CD4-positive, alpha-beta T cell treated with Interleukin-21 for 1 hour (primary cell): ENCODE measurements at regions not wholly inside any gene's neighbourhood (a gene's known extent, or its start where the extent isn't known, plus 50 kb on each side); places are given as distances from the start of the nearest gene placed in this dataset.
"Not testable (repeated sequence)": the region's sequence is repeated elsewhere in the genome, so short reads cannot be mapped to it uniquely, and the experiment has no call there.

ENCODE experiments used
- DNase-seq: peaks from one replicate; pipeline ENCODE4 v3.0.0-alpha.2; 2020

DNA sequence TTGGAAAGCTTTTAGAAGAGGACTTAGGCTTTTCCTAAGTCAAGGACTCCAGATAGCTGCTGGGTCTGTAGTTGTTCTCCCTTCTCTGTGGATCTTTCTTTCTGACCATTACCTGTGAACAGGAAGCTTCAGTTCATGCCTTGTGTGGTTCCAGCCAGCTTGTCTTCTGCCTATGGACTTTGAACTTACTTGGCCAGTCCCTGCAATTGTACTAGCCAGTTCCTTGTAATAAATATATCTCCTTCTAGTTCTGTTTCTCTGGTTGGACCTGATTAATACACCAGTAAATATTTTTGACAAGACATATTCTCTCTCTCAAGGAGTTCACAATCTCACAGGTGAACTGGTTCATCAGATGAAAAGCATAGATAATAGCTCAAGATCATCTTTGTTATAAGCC lies 341.3 kb upstream of the DPPA4 start:
- DNase-seq = no peak

DNA sequence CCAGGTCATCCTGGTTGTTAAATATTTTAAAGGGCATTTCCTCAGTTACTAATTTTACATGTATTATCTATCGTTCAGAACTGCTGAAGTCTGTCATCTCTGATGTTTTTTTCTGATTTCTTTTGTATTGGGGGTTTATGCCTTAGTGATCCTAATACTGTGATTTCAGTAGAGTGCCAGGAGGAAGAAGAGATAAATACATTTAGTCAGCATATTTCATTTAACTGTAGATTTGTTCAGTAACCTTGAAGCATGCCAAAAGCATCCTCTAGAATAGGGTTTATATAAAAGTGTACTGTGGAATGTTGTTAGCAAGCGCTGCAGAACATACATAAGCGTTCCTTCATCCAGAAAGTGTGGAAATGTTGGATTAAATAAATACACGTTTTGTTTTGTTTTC lies 342.3 kb upstream of the DPPA4 start:
- no peak for DNase-seq

DNA sequence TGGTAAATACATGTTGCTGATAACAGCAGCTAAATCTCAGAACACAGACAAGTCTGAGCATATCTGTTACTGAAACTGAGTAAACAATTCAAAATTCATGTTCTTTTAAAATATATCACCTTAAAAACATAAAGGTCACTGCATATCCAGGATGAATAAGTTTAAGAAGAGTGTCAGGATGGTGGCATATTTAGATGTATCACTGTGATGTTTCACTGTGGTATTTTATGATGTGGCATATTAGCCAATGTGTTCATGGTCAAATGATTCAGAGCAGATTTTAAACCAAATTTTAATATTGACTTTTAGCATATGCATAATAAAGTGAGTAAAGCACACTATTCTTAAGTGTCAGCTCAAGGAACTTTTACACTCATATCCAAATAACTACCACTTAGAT lies 346.4 kb upstream of the DPPA4 start:
- no peak for DNase-seq

DNA sequence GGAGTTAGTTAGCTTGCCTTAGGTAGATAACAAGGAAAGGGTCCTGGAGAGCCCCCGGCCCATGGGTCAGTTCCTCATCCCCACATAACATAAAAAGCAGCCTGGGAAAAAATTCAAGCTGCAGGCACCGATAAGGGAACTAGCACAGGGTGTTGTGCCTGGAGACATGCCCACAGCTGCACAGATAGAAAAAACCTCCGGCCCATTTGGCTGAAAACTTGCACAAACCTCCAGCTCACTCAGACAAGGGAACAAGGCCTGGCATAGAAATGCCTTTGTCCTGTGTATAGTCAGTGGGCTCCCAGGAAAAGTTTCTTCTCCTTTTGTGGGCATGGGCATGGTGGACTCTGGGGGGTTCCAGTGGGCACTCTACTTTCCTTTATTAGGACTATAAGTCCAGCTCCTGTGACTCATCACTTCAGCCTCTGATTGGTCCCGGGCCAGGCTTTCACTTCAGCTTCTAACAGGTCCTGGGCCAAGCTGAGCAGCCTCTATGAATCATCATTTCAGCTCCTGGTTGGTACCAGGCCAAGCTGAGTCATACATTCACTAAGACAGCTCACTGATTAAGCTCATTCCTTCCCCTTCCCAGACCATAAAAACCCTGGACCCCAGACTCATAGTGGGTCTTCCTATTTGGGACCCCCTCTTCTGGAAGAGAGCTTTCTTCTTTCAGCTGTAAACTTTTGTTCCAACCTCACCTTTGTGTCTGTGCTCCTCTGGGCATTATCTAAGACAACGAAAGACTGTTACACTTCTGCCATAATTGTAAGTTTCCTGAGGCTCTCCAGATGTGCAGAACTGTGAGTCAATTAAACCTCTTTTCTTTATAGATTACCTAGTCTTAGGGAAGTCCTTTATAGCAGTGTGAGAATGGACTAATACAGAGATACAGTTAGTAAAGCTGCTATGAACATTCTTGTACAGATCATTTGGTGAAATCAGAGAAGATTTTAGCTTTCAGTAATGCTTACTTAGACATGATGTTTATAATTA lies 348.0 kb upstream of the DPPA4 start:
- DNase-seq = no peak

DNA sequence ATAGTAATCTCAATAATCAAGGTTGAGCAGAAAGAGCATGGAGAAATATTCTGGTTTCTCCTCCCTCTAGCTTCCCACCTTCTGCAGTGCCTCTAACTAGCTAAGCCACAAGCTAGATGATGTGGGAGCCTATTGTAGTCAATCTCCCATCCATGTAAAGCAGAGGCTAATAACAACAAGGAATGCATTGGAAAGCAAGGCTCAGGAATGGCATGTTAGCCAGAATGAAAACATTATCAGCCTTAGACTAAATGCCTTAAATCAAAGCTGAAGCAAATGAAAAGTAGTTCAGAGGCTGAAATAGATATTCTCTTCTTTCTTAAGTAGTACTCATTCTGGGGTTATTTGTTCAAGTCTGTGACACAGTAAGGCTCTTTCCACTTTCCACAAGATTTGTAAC lies 350.3 kb upstream of the DPPA4 start:
- DNase-seq = no peak

DNA sequence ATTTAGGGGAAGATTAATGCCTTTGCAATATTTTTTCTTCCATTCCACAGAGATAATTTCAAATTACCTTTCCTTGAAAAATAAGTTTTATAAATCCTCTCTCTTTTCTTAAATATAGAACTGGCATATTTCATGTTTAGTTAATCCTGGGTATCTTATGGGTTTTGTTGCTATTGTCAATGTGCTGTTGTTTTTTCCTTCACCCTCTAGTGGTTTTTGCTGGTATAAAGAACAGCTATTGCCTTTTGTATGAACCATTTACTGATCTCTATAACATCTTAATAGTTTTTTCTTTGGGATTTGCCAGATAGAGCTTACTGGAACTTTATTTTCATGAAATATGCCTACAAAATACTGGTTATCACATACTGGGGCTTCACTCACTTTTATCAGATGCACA lies 359.6 kb upstream of the DPPA4 start:
- no peak for DNase-seq

DNA sequence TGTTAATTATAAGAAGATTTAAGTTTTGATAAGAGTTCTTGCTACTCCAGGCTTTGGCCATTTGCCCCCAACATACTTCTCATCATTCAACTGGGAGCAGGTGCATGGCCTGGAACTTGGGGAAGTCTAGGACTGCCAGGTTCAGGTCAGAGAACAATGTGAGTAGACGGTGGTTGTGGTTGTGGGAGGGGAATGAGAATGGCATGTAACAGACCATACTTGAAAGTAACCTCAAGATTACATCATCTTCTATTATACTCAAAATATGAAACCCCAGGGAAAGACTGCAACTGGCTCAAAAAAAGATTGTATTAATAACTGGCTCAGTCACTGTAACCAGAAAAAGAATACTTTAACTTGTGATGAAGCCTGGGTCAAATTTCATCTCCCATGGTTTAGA lies 364.9 kb upstream of the DPPA4 start:
- DNase-seq = no peak

DNA sequence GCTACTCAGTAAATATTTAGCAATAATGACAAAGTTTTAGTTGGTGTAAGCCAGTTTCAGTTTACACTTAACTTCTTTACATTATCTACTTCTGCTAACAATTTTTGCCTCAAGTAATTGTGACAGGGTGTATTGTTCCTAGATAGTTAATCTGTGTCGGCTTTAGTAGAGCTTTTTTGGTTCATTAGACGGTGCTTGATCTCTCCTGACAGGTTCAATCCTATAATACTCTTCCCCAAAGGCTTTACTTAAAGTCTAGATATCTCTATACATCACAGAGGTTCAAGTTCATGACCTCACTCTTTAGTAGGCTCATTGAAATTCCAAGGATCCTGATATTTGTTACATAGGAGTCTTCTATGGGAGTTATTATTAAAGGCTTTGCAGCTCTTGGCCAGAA lies 365.6 kb upstream of the DPPA4 start:
- no peak for DNase-seq

DNA sequence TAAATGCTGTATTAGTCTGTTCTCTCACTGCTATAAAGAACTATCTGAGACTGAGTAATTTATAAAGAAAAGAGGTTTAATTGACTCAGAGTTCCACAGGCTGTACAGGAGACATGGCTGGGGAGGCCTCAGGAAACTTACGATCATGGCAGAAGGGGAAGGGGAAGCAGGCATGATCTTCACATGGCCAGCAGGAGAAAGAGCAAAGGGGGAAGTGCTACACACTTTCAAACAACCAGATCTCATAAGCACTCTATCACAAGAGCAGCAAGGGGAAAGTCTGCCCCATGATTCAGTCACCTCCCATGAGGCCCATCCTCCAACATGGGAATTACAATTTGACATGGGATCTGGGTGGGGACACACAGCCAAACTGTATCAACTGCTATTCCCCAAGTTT lies 367.8 kb upstream of the DPPA4 start:
- not testable (repeated sequence) for DNase-seq

DNA sequence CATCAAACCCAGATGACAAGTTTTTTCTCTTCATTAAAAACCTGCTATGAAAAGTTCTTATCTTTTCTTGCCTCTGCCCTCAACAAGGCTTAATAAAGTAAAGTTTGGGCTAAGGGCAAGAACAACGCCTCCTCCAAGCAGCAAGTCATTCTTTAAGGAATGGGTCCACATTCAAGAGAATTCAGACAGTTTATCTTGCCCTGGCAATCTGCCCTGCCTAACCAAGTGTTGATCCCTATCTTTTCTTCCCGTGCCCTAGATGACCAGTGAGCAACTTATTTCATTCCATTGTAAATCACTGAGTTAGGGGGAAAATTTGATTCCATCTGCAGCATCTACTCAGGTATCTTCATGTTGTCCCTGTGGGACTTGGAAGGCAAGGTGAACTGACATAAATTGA lies 370.3 kb upstream of the DPPA4 start:
- no peak for DNase-seq

DNA sequence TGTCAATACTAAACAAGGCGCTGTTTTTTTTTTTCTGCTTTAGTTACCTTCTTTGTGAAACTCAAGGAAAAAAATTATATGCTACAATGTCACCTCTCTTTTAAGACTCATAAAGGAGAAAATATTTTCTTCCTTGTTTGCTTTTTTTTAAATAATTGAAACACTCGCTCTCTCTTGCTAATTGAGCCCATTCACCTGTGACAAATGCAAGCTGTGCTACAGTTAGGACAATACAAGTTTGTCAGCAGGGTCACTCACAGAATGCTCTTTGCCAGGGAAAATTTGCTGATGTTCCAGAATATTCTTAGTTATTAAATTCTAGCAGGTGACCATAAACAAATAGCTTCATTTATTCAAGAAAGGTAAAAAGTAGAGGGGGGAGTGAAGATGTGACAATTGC lies 375.9 kb upstream of the DPPA4 start:
- no peak for DNase-seq

DNA sequence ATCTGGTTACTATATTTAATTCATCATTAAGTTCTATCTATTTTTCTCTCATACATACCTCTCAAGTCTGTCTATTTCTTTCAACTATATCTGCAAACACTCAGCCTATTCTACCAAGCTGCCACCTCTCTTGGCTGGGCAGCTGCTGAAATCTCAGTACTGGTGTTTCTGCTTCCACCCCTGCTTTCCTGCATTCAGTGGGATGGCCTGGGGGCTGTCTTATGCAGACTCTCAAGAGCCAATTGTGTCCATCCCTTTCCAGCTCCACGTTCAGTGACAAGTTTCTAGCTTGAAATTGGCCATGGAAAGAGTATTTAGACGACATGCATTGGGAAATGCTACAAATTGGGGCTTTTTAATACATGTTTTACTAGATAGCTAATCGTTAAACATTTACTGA lies 378.4 kb upstream of the DPPA4 start:
- DNase-seq = no peak

DNA sequence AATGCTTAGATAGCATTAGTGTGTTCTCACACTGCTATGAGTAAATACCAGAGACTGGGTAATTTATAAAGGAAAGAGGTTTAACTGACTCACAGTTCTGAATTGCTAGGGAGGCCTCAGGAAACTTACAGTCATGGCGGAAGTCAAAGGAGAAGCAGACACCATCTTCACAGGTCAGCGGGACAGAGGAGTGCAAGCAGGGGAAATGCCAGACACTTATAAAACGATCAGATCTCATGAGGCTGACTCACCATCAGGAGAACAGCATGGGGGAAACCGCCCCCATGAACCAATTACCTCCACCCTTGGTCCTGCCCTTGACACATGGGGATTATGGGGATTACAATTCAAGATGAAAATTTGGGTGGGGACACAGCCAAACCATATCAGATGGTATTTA lies 381.5 kb upstream of the DPPA4 start:
- DNase-seq = no peak

DNA sequence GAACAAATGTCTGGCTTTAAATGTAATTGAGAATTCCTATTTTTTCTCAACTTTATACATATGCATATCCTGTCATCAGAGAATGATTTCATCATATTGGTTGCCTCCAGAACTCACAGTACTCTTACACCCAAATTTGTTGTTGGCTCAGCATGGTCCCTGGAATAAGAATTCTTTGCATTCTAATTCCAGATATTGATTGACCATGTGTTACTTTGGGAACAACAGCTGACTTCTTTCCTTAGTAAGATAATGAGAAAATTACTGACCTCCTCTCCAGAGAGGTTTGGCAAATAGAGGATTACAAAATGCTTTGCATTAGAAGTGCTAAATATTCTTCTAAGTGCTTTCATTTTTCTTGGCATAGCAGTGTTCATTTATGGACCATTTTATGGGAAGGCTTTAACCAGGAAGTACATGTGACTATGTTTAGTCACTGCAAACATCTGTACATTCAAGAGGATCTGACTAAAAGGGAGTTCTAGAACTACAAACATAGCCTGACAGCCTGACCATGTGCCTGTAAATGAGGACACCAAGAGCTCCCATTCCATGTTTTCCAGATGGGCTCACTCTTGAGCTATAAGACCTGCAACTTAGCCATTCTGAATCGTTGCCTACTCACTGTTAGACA lies 391.6 kb upstream of the DPPA4 start:
- DNase-seq = no peak

DNA sequence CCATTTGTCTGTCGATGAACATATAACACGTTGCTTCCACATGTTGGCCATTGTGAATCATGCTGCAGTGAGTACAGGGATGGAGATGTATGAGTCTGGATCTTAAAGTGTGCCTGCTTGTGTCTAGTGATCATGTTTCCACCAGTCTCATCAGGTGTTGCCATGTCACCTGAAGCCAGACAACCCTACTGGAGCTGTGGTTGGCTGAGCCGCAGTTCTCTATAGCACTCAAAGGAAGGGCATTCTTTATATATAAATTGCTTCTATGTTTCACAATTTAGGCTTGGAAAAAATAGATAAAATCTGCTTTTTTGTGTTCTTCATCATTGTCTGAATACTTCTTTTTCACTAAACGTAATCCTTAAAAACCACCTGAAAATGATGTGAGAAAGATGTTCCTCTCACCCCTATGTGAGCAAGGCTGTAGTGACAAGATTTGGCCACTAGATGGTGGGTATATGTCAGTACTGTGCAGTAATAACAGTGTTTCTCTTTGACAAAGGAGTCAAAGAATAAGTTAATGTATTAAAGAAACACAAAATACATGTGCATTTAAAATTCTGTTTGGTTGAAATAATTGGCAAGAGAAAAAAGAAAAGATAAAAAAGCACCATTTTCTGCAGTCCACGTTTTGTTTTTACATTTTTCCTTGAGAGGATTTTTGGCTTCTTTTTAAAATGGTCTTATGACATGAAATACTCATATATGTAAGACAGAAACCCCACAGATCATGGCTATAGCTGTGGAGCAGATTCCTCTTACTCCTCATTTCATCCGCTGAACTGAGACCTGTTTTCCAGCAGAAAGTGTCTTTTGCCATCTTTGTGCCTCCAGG lies 394.5 kb upstream of the DPPA4 start:
- DNase-seq = peak; percentile 74

DNA sequence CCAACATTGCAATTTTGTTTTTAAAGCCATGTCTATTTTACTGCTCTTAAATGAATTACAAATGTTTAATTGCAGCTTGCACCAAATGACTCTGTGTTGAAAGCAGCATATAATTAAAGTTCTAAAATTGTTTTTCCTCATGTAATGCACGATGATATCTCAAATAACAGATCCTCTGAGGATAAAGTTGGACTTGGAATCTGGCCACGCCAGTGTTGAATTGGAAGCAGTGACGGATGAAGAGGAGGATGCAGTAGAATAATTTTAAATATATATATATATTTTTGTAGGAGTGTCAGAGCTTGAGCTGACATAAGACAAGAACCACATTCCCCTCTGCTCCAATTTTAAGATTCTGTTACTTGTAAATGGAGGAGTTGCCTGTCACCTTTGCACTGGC lies 406.6 kb upstream of the DPPA4 start:
- no peak for DNase-seq

DNA sequence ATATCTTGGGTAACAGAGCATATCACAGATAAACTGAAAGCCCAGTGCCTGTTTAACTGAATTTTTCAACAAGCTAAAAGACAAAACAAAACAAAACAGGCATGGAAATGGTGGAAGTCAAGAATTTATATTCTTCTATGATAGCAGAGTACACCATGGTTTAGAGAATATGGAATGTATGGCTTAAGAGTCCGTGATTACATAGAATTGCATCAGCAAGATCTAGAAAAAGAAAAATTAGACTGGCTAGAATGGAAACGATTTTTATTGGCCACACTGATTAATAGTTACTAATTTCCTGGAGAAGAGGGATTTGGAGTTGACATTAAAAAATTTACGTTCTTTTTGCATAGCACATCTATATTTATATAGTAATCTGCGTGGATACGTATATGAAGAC lies 435.2 kb upstream of the DPPA4 start:
- DNase-seq = no peak

DNA sequence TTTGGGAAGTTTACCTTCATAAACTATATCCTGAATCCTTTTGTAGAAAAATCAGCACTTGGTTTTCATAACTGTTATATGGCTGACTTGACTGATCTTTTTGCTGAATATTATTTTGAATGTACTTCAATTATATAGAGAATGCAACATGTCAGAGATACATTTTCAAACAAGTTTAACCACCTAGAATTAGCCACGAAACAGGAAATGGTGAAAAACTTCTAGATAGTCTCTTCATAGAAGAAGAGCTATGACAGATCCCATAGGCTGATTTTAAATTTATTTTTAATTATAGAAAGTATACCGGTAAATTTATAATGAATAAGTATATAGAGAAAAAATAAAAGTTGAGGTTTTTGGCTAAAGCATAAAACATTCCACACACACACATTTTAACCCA lies 436.8 kb upstream of the DPPA4 start:
- no peak for DNase-seq

DNA sequence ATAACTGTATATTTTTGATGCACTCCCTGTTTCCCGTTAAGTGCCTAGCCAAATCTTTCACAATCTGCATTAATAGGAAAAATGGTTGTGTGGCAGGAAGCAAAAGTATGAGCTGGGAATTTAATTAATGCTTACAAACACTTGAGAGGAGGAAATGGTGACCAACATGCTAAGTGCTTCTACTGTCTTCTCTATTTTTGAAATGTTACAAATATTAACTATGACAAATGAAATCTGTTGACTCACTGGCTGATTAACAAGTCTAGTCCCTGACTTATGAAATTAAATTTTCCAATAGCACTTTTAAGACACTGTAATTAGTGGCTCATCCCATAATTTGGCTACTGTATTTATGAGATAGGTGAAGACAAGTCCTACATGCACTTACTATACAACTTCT lies 446.9 kb upstream of the DPPA4 start:
- DNase-seq = no peak

DNA sequence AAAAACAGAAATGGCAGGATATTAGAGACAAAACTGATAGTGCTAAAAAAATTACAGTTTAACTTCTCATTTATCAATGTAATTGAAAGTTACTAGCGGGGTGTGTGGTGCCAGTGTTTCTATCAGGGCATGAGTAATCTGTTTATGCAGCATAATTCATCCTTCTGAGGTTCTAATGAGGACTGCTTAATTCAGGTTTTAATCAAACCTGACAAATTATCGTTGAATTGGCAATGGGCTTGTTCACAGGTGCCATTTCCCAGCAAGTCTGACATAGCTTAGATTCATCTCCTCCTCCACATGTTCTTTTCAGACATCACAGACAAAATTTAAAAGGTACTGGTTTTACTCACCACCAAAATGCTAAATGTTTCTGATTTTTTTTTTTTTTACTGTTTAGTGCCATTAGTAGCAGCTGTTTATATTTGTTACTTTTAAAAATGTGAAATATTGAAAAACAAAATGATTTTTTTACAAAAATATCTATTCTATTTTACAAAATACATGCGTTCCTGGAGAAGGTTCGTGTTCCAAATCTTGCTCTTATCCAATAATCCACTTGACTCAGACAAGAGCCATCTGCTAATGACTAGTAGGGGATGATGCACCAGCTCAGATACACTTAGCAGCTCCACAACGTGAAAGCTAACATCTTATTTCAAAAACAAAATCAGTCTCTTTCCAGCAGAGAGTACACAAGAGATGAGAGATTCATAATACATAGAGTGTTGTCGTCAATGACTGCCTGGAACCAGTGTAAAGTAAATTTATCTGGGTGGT lies 447.7 kb upstream of the DPPA4 start:
- no peak for DNase-seq

DNA sequence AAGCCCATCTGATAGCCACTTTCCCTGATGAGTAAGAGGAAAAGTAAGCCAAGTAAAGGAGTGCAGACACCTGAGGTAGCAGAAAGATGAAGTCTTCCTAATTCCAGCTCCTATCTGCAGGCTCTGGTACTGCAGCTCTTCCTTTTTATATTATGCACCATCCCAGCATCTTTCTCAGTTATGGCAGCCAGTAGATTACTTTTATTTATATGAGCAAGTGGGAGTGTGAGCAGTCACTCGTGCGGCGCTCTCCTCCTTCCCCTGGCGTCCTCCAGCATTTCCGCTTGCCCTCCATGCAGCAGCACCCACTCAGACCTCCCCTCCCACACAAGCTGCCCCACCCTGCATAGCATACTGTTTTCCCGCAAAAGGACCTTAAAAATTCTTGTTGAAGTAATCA lies 465.9 kb upstream of the DPPA4 start:
- DNase-seq = no peak

DNA sequence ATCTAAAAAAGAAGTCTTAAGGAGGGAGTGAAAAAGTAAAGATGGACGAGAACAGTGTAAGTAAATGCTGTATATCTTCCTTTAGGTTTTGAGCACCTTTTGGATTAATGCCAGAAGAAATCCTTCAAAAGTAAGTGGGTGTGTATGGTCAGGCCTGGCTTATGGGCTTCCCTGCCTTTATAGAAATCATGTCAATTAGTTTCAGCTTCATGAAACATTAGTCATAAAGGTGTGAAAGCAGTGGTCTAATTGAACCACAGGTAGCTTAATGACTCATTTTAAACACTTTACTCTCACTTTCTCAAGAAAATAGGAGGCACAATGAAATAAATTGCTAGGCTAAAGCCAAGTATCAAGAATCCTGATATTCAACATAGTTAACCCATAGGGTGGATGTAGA lies 467.4 kb upstream of the DPPA4 start:
- DNase-seq = peak; percentile 61

DNA sequence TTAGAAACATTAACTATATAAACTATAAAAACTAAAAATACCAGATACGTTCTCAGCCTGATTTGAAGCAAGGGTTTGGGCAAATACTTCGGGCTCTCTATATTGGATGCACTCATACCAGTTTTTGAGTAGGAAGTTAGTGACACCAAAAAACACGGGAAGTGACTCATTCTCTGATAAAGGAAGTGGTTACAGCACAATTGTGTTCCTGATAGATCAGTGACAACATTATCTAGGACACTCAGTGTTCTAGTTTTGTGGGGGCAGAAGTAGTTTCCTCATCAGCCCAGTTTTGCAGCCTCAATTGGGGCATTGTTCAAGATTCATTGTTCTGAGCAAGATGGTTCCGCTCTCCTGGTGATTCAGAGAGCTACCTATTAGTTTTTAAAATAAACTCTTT lies 469.6 kb upstream of the DPPA4 start:
- DNase-seq = peak; percentile 83
